ENCODE measurements at regions not wholly inside any gene's neighbourhood (a gene's known extent, or its start where the extent isn't known, plus 50 kb on each side); places are given as distances from the start of the nearest gene placed in this dataset.
A peak's percentile ranks its signal among the peaks of the same experiment; 100 is the strongest.
"Not testable (repeated sequence)": the region's sequence is repeated elsewhere in the genome, so short reads cannot be mapped to it uniquely, and the experiment has no call there.

DNA sequence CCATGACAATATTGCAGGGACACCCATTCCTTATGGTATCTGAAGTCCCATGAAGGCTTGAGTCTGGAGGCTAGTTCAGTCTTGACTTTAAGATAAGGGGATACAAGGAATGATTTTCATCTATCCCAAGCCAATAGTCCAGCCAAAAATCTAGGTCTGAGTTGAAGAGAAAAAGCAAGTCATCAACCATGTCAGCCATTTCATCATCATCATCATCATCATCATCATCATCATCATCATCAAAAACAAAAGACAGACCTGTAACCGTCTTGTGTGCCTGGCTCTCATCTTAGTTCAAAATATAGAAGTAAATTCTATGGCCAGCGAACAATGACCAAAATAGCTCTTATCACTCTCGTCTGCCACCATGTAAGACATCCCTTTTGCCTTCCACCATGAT, 59.5 kb upstream of the FAM90A26 start:
- not testable (repeated sequence) for DNase-seq

DNA sequence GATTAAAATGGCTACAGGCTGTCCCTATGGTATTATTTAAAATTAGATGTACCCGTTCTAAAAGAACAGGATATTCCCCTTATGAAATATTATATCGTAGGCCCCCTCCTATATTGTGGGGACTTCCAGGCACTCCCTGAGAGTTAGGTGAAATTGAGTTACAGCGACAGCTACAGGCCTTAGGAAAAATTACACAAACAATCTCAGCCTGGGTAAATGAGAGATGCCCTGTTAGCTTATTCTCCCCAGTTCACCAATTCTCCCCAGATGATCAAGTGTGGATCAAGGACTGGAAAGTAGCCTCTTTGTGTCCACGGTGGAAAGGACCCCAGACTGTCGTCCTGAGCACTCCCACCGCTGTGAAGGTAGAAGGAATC, 67.1 kb upstream of the FAM90A26 start:
- not testable (repeated sequence) for DNase-seq

DNA sequence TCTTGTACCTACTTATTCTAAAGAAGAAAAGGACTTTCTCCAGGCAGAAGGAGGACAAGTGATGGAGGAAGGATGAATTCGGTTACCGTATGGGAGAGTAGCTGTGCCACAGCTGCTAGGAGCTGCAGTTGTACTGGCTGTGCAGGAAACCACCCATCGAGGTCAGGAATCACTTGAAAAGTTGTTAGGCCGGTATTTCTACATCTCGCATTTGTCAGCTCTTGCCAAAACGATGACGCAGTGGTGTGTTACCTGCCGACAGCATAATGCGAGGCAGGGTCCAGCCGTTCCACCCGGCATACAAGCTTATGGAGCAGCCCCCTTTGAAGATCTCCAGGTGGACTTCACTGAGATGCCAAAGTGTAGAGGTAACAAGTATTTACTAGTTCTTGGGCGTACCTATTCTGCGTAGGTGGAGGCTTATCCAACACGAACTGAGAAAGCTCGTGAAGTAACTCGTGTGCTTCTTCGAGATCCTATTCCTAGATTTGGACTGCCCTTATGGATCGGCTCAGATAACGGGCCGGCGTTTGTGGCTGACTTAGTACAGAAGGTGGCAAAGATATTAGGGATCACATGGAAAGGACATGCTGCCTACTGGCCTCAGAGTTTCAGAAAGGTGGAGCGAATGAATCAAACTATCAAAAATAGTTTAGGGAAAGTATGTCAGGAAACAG, 67.6 kb upstream of the FAM90A26 start:
- not testable (repeated sequence) for DNase-seq

DNA sequence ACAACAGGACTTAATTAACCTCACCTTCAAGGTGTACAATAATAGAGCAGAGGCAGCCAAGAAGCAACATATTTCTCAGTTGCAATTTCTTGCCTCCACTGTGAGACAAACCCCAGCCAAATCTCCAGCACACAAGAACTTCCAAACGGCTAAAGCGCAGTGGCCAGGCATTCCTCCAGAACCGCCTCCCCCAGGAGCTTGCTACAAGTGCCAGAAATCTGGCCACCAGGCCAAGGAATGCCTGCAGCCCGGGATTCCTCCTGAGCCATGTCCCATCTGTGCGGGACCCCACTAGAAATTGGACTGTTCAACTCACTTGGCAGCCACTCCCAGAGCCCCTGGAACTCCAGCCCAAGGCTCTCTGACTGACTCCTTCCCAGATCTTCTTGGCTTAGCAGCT, 73.9 kb upstream of the FAM90A26 start:
- not testable (repeated sequence) for DNase-seq

DNA sequence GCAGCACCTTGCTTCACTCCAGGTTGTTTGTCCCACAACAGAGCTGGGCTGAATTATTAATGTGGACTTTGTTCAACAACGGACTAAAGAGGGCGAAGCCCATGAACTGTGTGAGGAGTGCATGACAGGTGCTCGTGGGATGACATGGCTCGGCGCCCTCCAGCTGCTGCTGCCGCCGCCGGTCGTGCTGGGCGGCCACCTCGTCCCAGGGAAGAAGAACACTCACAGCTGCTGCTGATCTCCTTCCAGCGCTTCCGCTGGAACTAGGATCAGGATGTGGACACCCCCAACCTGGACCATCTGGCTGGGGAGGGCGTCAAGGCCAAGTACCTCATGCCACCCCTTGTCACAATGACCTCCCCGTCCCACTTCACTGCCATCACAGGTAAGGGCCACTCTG, 91.4 kb upstream of the FAM90A26 start:
- DNase-seq = not testable (repeated sequence)

DNA sequence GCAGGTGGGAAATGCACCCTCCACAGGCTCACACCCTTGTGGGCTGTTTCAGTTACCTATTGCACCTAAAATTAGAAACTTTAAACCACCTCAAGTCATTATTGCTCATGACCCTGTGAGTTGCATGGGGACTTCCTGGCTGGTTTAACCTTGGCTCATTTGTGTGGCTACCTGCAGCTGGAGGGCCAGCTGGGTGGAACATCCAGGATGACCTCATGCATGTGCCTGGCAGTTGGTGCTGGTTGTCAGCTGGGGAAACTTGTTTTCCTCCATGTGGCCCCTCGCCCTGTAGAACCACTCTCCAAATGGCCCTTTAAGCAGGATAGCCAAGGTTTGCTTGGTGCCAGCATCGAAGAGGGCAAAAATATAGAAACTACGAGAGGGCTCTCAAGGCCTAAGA, 93.2 kb upstream of the FAM90A26 start:
- not testable (repeated sequence) for DNase-seq

DNA sequence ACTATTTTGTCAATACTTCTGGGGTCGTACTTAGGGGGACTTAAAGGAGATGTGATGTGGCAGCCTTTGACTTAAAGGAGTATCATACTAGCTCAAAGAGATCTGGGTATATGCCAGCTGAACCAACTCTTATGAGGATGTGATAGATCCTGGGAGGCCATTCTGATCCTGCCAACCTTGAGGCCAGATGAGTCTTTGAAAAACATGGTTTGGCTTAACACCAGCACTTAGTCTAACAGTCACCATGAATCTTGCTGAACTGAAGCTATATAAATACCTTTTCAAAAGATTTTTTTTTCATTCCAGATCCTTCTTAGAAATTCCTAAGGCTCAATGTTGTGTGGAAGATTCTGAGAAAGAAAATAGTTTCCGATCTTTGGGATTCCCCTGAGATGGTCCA, 93.7 kb upstream of the FAM90A26 start:
- not testable (repeated sequence) for DNase-seq

DNA sequence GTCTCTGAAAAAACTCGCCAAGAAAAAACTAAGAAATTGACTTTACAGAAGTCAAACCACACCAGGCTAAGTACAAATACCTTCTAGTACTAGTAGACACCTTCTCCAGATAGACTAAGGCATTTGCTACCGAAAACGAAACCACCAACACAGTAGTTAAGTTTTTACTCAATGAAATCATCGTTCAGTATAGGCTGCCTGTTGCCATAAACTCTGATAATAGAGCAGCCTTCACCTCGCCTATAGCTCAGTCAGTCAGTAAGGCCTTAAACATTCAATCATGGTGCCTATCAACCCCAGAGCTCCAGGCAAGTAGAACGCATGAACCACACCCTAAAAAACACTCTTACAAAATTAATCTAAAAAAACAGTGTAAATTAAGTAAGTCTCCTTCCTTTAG, 96.8 kb upstream of the FAM90A26 start:
- DNase-seq = not testable (repeated sequence)

DNA sequence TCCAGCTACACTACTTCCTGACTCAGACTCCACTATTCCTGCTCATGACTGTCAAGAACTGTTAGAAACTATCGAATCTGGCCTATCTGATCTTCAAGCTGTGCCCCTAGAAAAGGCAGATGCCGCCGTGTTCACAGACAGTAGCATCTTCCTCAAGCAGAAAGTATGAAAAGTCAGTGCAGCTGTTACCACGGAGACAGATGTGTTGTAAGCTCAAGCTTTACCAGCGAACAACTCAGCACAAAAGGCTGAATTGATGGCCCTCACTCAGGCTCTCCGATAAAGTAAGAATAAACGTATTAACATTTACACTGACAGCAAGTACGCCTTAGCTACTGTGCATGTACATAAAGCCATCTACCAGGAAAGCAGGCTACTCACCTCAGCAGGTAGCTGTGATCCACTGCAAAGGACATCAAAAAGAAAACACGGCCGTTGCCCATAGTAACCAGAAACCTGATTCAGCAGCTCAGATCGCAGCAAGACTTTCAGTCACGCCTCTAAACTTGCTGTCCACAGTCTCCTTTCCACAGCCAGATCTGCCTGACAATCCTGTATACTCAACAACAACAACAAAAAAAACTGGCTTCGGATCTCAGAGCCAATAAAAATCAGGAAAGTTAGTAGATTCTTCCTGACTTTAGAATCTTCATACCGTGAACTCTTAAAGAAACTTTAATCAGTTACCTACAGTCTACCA, 97.5 kb upstream of the FAM90A26 start:
- not testable (repeated sequence) for DNase-seq

DNA sequence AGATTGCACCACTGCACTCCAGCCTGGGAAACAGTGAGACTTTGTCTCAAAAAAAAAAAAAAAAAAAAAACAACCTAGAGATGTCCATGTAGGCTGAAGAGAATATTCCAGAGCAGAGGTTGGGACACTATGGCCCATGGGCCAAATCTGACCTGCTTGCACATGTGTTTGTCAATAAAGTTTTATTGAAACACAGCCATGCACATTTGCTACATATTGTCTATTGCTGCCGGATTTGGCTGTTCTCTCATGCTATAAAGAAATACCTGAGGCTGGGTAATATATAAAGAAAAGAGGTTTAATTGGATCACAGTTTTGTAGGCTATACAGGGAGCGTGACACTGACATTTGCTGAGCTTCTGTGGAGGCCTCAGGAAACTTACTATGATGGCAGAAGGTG, 102.3 kb upstream of the FAM90A26 start:
- not testable (repeated sequence) for DNase-seq

DNA sequence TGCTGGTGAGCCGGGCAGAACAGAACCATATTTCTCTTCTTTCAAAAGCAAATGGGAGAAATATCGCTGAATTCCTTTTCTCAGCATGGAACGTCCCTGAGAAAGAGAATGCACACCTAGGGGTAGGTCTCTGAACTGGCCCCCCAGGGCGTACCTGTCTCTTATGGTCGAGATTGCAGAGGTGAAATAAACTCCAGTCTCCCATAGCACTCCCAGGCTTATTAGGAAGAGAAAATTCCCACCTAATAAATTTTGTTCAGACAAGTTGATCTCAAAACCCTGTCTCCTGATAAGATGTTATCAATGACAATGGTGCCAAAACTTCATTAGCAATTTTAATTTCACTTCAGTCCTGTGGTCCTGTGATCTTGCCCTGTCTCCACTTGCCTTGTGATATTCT, 106.6 kb upstream of the FAM90A26 start:
- DNase-seq = not testable (repeated sequence)

DNA sequence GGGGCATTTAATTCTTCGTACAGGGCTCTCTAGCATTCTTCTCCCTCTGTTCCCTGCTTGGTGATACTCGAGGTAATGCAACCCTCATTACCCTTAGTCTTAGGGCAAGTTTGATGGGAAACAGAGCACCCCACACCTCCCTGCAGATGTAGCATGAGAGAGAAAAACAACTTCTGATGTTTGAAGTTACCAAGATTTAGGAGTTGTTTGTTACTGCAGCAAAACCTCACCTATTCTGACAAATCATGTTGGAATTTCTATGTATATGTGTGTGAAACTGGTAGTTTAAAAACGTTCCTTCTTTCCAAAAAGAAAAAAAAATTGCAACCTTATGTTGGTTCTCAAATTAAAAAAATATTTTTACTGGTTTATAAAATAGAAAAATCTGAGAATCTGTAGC, 145.3 kb upstream of the FAM90A26 start:
- not testable (repeated sequence) for DNase-seq

DNA sequence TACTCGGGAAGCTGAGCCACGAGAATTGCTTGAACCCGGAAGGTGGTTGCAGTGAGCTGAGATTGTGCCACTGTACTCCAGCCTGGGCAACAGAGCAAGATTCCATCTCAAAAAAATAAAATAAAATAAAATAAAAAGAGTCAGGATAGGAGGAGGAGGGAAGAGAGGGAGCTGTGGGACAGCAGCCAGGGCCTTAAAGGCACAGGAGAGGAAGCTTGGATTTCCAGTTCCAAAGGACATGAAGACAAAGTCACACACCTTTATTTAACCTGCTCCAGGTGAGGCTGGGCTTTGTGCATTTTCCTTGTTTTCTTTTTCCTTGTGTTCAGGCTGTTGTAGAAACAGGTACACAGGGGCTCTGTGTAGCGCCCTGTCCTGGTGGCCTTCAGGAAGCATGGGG, 138.2 kb upstream of the HMX1 start:
- not testable (repeated sequence) for DNase-seq

DNA sequence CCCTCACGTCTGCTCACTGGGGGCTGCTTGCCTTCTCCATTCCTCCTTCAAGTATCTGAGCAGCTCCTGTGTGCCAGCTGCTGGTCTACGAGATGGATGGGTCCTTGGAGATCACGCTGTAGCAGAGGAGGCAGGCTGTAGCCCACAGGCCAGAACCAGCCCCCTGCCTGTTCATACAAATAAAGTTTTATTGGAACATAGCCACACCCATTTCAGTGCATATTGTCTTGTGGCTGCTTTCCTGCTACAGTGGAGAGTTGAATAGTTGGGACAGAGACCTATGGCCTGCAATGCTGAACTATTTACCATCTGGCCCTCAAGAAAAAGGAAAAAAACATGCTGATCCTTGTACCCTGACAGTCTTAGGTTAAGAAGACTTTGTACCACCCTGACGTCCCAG, 136.8 kb upstream of the HMX1 start:
- not testable (repeated sequence) for DNase-seq

DNA sequence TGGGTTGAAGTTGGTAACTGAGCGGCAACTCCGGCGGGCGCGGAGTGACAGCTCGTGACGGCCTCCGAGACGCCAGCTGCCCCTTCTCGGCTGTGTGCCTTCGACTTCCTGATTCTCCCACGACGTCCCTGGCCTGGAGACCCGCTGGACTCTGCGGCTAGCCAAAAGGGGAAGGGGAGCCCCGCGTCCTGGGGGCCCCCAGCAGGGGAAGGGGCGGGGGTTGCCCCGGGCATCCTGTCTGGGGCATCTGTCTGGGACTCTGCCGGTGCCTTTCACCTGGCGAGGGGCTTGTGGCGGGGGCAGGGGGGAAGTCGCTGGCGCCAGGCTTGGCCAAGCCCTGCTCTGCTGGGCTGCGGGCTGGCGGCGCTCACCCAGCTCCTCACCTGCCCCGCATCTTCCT, 129.5 kb upstream of the HMX1 start:
- peak in 1 of 2 experiments; percentile 1 for DNase-seq

DNA sequence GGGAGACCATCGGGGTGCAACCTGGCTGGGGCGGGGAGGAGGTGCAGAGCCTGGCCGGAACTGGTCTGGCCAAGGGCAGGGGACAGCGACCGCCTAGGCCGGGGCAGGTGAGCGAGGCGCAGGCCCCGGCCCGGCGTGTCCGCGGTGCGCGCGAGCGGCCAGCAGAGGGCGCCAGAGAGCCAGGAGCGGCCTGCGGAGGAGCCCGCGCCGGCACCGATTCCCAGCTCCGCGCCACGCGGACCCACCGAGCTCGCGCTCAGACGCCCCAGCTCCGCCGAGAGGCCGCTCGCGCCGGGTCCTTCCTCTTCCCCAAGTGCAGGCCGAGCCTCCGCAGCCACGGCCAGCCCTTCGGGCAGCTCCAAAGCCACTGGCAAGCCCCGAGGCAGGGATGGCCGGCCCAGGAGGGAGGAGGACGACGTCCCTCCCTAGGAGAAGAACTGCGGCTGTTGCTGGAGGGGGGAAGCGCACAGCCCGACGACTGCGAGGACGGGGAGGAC, 128.9 kb upstream of the HMX1 start:
- peak; percentile 27 to 47 for DNase-seq

DNA sequence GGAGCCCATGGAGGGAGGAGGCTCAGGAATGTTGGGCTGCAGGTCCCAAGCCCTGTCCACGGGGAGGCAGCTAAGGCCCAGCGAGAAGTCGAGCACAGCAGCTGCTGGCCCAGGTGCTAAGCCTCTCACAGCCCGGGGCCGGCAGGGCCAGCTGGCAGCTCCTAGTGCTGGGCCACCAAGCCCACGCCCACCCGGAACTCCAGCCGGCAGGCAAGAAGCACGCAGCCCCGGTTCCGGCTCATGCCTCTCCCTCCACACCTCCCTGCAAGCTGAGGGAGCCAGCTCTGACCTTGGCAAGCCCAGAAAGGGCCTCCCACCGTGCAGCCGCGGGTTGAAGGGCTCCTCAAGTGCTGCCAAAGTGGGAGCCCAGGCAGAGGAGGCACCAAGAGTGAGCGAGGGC, 121.3 kb upstream of the HMX1 start:
- not testable (repeated sequence) for DNase-seq

DNA sequence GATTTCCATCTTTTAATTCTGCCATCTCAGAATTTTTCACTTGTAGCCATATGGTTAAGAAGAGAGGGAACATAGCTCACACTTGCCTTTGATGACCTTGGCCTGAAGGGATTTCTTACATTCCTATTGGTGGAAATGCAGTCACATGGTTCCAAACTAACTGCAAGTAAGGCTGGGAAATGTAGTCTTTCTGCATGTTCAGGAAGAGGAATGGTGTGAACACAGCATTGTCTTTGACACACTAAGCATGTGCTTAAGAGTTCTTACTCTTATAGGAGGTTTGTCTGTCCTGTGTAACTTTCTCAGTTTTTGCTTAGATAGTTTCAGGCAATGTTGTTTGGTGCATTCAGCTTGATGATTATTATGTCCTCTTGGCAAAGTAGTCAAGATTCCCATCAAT, 119.8 kb upstream of the HMX1 start:
- not testable (repeated sequence) for DNase-seq

DNA sequence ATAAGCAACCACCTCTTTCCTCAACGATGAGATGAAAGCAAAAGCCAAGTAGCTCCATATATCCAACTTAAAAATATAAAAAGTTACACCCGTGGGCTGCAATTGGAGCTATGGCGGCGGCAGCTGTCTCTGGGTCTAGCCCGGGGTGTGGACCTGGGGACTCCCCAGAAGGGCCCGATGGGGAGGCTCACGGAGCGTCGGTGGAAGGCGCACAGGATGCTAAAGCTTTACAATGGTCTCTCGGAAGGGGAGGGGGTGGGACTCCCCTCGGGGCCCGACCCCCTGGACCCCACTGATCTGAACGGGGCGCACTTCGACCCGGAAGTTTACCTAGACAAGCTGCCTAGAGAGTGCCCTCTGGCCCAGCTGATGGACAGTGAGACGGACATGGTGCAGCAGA, 118.7 kb upstream of the HMX1 start:
- DNase-seq = not testable (repeated sequence)

DNA sequence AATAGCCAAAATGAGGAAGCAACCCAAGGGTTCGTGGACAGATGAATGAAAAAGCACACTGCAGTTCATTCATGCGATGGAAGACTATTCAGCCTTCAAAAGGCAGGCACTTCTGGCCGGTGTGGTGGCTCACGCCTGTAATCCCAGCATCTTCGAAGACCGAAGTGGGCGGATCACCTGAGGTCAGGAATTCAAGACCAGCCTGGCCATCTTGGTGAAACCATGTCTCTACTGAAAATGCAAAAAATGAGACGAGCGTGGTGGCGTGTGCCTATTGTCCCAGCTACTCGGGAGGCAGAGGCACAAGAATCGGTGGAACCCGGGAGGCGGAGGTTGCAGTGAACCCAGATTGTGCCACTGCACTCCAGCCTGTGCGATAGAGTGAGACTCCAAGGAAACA, 114.1 kb upstream of the HMX1 start:
- not testable (repeated sequence) for DNase-seq

DNA sequence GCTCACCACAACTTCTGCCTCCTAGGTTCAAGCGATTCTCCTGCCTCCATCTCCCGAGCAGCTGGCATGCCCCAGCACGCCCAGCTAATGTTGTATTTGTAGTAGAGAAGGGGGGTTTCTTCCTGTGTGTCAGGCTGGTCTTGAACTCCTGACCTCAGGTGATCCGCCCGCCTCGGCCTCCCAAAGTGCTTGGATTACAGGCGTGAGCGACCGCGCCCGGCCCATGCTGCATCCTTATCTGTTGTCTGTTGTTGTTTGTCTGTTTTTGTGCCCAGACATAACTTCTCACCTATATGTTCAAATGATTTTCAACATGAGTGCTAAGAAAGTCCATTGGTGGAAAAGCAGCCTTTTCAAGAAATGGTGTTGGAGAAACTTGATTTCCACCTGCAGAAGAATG, 113.0 kb upstream of the HMX1 start:
- DNase-seq = not testable (repeated sequence)

DNA sequence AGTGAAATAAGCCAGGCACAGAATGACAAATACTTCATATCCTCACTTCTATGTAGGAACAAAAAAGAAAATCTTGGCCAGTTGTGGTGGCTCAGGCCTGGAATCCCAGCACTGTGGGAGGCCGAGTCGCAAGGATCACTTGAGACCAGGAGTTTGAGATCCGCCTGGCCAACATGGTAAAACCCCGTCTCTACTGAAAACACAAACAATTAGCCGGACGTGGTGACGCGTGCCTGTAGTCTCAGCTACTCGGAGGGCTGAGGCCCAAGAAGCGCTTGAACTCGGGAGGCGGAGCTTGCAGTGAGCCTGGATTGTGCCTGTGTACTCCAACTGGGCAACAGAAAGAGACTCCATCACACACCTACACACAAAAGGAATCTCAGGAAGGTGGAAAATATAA, 112.3 kb upstream of the HMX1 start:
- not testable (repeated sequence) for DNase-seq

DNA sequence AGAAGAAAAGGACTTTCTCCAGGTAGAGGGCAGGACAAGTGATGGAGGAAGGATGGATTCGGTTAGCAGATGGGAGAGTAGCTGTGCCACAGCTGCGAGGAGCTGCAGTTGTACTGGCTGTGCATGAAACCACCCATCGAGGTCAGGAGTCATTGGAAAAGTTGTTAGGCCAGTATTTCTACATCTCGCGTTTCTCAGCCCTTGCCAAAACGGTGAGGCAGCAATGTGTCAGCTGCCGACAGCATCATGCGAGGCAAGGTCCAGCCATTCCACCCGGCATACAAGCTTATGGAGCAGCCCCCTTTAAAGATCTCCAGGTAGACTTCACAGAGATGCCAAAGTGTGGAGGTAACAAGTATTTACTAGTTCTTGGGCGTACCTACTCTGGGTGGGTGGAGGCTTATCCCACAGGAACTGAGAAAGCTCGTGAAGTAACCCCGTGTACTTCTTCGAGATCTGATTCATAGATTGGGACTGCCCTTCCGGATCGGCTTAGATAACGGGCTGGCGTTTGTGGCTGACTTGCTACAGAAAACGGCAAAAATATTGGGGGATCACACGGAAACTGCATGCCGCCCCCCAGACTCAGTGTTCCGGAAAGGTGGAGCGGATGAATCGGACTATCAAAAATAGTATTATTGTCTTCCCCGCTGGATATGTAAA, 105.0 kb upstream of the HMX1 start:
- not testable (repeated sequence) for DNase-seq

DNA sequence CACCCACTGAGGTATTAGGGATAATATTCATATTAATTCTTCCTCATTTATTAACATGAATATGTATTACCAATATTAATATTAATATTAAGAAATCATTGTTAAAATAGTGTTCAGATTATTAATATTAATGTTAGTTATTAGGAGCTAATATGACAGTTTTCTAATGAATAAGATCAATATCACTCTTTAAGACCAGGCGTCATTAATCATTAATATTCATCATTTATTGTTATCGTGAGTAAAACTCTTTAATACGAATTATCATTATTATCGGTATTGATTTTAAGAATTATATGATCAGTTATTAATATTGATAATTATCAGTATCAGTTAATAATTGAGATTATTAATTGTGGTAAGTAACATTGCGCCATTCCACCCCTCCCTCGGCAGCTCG, 101.0 kb upstream of the HMX1 start:
- DNase-seq = not testable (repeated sequence)

All from stimulated activated CD4-positive, alpha-beta T cell treated with anti-CD3 and anti-CD28 coated beads, Interleukin-4, amount 100 ng/mL, for 4 hours (primary cell).